Effector memory CD4-positive, alpha-beta T cell (primary cell): ENCODE measurements at regions not wholly inside any gene's neighbourhood (a gene's known extent, or its start where the extent isn't known, plus 50 kb on each side); places are given as distances from the start of the nearest gene placed in this dataset.

Experiments used
- DNase-seq, 3 donors: peaks; one replicate each; pipeline ENCODE4 v3.0.0-alpha.2; 2020
- H3K27ac ChIP-seq: 2 replicates; pipeline ENCODE4 v1.7.0; 2013; ENCODE audit warnings: mild to moderate bottlenecking, low read length, moderate library complexity; ENCODE audit not compliant: insufficient read depth, poor library complexity, severe bottlenecking
- H3K27me3 ChIP-seq: replicated peaks from 2 replicates; pipeline ENCODE4 v1.7.0; 2013; ENCODE audit warnings: mild to moderate bottlenecking, low read length; ENCODE audit not compliant: insufficient read depth, control insufficient read depth, poor library complexity, severe bottlenecking
- H3K36me3 ChIP-seq: 2 replicates; pipeline ENCODE4 v1.7.0; 2013; ENCODE audit warnings: mild to moderate bottlenecking, low read length, moderate library complexity; ENCODE audit not compliant: control insufficient read depth, insufficient read depth
- H3K4me1 ChIP-seq: 2 replicates; pipeline ENCODE4 v1.7.0; 2013; ENCODE audit warnings: low read length, mild to moderate bottlenecking; ENCODE audit not compliant: control insufficient read depth, insufficient read depth, poor library complexity, severe bottlenecking
- H3K4me3 ChIP-seq: 2 replicates; pipeline ENCODE4 v1.7.0; 2013; ENCODE audit warnings: low read length, low read depth, mild to moderate bottlenecking; ENCODE audit not compliant: insufficient read depth, poor library complexity, severe bottlenecking
- H3K9me3 ChIP-seq: 2 replicates; pipeline ENCODE4 v1.7.0; 2013; ENCODE audit warnings: mild to moderate bottlenecking, low read length, moderate library complexity; ENCODE audit not compliant: control insufficient read depth

DNA sequence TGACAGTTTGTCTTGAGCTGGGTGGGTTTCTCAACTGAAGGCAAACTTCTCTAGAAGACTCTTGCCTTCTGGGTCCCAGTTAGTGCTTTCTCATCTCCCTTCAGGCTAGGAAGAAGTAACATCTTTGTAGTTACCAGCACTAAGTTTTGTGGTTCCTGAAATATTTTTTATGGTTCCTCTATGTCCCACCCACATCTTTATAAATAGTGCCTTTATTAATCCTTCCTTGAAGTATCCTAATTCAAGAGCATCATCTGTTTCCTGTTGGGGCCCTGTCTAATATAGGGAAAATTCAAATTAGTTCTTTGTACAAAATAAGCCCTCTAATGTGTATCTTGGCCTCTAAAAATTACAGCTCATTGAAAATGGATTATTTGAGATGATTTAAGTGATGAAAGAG, 147.4 kb upstream of the MAOA start:
- H3K9me3 ChIP-seq = no peaks in the 10 kb centered on the region
- no peaks in the 10 kb centered on the region for H3K27me3 ChIP-seq
- H3K27ac ChIP-seq = no peak overlapping the region
- no peaks in the 10 kb centered on the region for H3K4me1 ChIP-seq
- DNase-seq = no peak
- H3K4me3 ChIP-seq = no peak overlapping the region
- H3K36me3 ChIP-seq = no peaks in the 10 kb centered on the region

DNA sequence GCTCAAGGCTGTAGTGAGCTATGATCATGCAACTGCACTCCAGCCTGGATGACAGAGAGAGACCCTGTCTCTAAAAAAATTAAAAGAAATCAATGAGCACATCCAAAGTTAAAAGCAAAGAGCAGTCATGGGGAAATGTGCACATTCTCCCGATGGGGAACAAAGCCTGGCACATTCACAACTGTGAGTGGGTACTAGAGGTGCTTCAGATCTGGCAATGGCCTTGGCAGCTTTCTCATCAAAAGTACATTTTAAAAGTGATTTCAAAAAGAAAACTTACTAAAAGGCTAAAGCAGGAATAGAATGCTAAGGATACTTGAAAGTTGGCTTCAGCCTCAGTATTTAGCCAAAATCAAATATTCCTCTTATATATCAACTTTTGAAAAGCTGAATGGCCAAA, 145.9 kb upstream of the MAOA start:
- Histone ChIP-seq H3K36me3 (no peaks in the 10 kb centered on the region), H3K27ac (no peak overlapping the region), H3K9me3 (no peaks in the 10 kb centered on the region), H3K27me3 (no peaks in the 10 kb centered on the region), H3K4me1 (no peaks in the 10 kb centered on the region), H3K4me3 (no peak overlapping the region)
- DNase-seq = no peak

DNA sequence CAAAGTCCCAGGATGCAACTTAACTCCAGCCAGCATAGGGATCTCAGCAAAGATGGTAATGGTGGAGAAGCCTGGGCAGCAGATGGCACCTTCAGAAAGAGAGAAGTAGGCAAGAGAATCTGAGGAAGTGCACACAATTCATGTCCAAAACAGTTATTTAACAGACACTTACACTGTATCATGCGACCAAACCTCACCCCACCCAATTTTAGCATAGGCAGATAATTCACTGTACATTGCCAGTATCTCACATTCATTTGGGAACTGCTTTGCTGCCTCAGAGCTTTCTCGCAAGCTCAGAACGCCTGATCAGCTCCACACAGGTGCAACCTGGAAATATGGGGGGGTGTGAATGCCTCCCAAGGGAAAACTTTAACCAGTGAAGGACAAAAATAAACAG, 143.0 kb upstream of the MAOA start:
- H3K27ac ChIP-seq = no peak overlapping the region
- no peak overlapping the region for H3K4me3 ChIP-seq
- H3K27me3 ChIP-seq = no peaks in the 10 kb centered on the region
- H3K9me3 ChIP-seq = no peaks in the 10 kb centered on the region
- no peaks in the 10 kb centered on the region for H3K36me3 ChIP-seq
- no peak for DNase-seq
- no peaks in the 10 kb centered on the region for H3K4me1 ChIP-seq

DNA sequence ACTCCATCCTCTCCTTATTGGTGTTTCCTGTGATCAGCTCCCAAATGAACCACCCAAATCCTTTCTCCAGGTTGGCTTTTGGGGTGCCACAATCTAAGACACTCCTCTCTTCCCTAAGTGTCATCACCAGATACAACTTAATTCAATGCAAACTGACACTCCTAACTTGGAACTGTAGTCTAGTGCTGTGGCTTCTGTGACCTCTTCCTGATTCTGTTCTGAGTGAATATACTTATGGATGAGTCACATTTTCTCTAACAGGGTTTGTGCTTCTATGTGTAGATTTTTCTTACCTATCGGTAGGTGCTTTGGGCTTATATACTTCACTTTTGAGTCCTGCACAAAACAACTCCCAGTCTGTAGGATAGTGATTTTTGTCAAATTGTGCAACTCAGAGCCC, 141.3 kb upstream of the MAOA start:
- Histone ChIP-seq H3K36me3 (no peaks in the 10 kb centered on the region), H3K4me3 (no peak overlapping the region), H3K9me3 (no peaks in the 10 kb centered on the region), H3K27me3 (no peaks in the 10 kb centered on the region), H3K27ac (no peak overlapping the region), H3K4me1 (no peaks in the 10 kb centered on the region)
- no peak for DNase-seq

DNA sequence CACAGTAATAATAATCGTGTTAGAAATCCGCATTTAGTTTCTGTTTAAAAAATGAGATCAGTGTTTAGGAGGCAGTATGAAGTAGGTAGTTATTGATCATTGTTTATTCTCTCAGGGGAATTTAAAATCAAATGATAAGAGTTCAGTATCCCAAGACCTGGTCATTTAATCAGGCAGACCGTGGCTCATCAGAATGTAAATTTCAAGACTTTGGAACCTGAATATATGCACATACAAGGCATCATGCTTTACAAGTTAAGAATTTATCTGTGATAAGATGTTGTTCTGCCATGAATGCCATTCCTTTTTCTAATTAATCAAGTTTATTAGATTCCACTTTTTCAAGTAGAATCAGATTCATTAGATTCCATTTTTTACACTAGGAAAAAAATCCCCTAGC, 133.5 kb upstream of the MAOA start:
- no peak overlapping the region for H3K4me3 ChIP-seq
- no peaks in the 10 kb centered on the region for H3K4me1 ChIP-seq
- H3K9me3 ChIP-seq = no peaks in the 10 kb centered on the region
- no peaks in the 10 kb centered on the region for H3K27me3 ChIP-seq
- H3K36me3 ChIP-seq = no peaks in the 10 kb centered on the region
- no peak for DNase-seq
- no peak overlapping the region for H3K27ac ChIP-seq

DNA sequence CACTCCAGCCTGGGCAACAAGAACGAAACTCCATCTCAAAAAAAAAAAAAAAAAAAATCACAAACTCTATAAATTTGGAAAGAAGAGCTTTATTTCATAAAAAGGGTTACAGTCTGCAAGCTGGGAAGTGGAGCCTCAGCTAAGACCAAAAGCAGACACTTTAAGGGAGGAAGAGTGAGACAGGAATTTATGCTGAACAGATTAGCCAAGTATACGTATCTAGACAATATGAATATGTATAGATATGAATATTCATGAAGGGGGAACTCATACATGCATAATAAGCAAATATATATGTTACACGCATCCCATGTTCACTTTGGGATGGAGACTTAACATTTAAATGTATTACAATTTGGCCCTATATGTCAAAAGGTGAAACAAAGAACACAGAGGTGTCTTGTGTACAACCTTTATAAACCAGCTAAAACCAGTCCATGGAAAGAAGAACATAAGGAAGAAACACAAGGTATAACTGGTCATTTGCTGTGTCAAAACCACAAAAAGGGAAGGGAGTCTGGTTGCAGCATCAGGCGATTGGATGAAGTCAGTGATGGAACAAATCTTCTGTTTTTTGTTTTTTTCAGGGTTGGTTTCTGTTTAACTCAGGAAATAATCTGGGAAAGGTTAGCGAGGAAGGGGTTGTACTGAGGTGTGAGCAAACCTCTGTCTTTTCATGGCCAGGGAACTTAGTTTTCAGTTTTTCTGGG, 130.0 kb upstream of the MAOA start:
- no peak for DNase-seq
- no peak overlapping the region for H3K4me3 ChIP-seq
- H3K4me1 ChIP-seq = no peaks in the 10 kb centered on the region
- no peaks in the 10 kb centered on the region for H3K27me3 ChIP-seq
- no peaks in the 10 kb centered on the region for H3K9me3 ChIP-seq
- no peak overlapping the region for H3K27ac ChIP-seq
- H3K36me3 ChIP-seq = no peaks in the 10 kb centered on the region

DNA sequence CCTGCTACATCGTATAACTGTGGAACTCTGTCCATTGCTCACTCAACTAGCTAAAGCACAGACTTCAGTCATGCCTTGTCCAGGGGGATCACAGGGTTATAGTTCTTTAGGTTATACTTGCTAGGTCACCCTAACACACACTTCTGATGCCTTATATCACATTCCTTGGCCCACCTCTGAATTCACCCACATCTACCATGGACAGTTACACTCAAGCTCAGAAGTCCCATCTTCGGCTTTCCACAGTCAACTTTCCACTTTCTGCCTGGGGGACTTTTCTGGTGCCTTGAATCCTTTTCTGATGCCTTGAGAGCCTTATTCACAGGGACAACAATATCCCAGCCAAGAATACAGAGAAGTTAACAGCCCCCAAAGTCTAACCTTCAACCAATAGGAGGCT, 129.2 kb upstream of the MAOA start:
- no peaks in the 10 kb centered on the region for H3K27me3 ChIP-seq
- H3K4me3 ChIP-seq = no peak overlapping the region
- no peak for DNase-seq
- H3K36me3 ChIP-seq = no peaks in the 10 kb centered on the region
- no peaks in the 10 kb centered on the region for H3K4me1 ChIP-seq
- H3K27ac ChIP-seq = no peak overlapping the region
- no peaks in the 10 kb centered on the region for H3K9me3 ChIP-seq

DNA sequence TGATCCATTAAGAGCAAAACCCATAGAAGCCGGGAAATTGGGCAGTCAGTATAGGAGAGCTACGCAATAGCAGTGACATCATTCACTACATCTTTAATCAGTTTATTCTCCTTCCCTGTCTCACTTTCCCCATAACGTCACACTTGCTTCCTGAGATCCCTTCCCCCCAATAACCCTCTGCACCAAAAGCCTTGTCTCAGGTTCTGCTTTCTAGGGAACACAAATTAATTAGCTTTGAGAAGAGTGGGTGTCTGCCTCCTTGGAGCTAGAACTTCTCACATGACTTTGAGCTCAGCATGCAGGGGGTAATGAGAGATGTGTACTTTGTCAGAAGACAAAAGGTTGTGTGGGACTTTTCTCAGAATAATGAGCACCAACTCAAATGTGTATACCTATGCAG, 128.3 kb upstream of the MAOA start:
- Histone ChIP-seq H3K4me1 (no peaks in the 10 kb centered on the region), H3K36me3 (no peaks in the 10 kb centered on the region), H3K27me3 (no peaks in the 10 kb centered on the region)

DNA sequence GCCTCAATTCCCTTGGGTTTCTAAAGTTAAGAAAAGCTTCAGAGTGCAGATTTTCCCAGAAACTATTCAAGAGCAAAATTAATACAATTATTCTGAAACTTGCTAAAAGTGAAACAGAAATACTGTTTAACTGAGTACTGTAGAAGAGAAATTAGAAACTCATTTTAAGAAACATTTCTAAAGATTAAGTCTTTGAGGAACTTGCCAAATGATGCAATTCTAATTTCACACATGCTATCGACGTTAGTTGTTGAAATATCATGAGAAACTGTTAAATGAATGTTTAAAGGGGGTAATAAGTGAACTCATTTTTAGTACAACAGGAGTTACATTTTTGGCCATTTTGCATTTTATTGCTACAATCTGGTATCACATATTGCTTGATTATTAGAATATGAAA, 125.3 kb upstream of the MAOA start:
- H3K4me1 ChIP-seq = no peaks in the 10 kb centered on the region
- no peaks in the 10 kb centered on the region for H3K27me3 ChIP-seq
- no peak overlapping the region for H3K4me3 ChIP-seq
- no peak overlapping the region for H3K27ac ChIP-seq
- H3K9me3 ChIP-seq = no peaks in the 10 kb centered on the region
- no peaks in the 10 kb centered on the region for H3K36me3 ChIP-seq
- DNase-seq = no peak

More for the DNA sequence above, 128.3 kb upstream of the MAOA start:
- Histone ChIP-seq H3K4me3 (no peak overlapping the region), H3K9me3 (no peaks in the 10 kb centered on the region), H3K27ac (no peak overlapping the region)
- DNase-seq = no peak

DNA sequence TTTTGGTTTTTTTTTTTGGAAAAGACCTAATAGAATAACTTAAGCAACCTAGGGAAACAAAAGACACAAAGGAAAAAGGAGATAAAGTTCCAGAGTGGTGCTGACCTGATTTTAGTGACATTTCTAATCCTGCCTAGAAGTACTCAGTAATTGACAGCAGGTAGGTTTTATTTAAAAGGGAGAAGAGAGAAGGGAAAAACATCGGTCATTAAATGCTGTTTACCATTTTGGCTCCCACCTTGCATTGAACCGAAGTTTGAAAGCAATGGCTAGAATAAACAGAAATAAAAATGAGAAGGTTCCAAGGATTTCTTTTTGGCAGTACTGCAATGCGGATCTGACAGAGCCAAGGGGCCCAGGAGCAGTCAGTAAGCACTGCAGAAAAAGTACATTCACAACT, 115.8 kb upstream of the MAOA start:
- Histone ChIP-seq H3K27ac (no peak overlapping the region), H3K27me3 (no peaks in the 10 kb centered on the region), H3K4me3 (no peak overlapping the region), H3K9me3 (no peaks in the 10 kb centered on the region), H3K36me3 (no peaks in the 10 kb centered on the region), H3K4me1 (no peaks in the 10 kb centered on the region)
- DNase-seq = no peak
